HEK293 (cell line): ENCODE measurements at regions not wholly inside any gene's neighbourhood (a gene's known extent, or its start where the extent isn't known, plus 50 kb on each side); places are given as distances from the start of the nearest gene placed in this dataset.

ENCODE experiments used
- CTCF ChIA-PET: fragments of 350-600 bp; formaldehyde crosslinking; extraction: SDS; loops from one replicate; lab custom pipeline; 2021; ENCODE audit warnings: antibody characterized with exemption; lab: Yijun Ruan, JAX
- POLR2A ChIA-PET: fragments of 300-600 bp; formaldehyde crosslinking; extraction: SDS; loops from one replicate; lab custom pipeline; 2020; ENCODE audit warnings: antibody characterized with exemption, inconsistent platforms; lab: Yijun Ruan, JAX
- H3K27ac ChIP-seq: fragments of 200-500 bp; sonication (Bioruptor generic); 2 replicates; pipeline ENCODE4 v1.5.1; 2014; ENCODE audit warnings: low read depth, low read length, control low read depth, inconsistent platforms; ENCODE audit errors: extremely low read depth
- H3K36me3 ChIP-seq, 2 experiments: fragments of 200-500 bp in 1 of 2; sonication (Bioruptor generic) in 1 of 2; 1 replicate in 1 of 2; 2 replicates in 1 of 2; pipeline ENCODE4 v1.5.1; 2014 to 2017; ENCODE audit warnings: inconsistent platforms in 2 of 2, low read length in 2 of 2; ENCODE audit not compliant: control insufficient read depth in 2 of 2, insufficient read depth in 1 of 2
- H3K4me1 ChIP-seq: fragments of 200-500 bp; sonication (Bioruptor generic); 2 replicates; pipeline ENCODE4 v1.5.1; 2014; ENCODE audit warnings: mild to moderate bottlenecking, low read length, inconsistent platforms; ENCODE audit not compliant: control insufficient read depth, insufficient read depth
- H3K4me3 ChIP-seq: 2 replicates; pipeline ENCODE4 v1.5.1; 2011; ENCODE audit warnings: low read depth, mild to moderate bottlenecking, control low read depth, low read length, moderate library complexity
- H3K9me3 ChIP-seq: fragments of 200-500 bp; sonication (Bioruptor generic); 2 replicates; pipeline ENCODE4 v1.5.1; 2014; ENCODE audit warnings: low read depth, low read length, inconsistent platforms; ENCODE audit not compliant: control insufficient read depth, insufficient read depth
- FEZF1 ChIP-seq: fragments of 450-650 bp; formaldehyde crosslinking; IDR thresholded peaks from 2 replicates; pipeline ENCODE4 v1.5.1; 2016; ENCODE audit warnings: missing biosample characterization, missing genetic modification characterization
- KLF1 ChIP-seq: fragments of 450-650 bp; formaldehyde crosslinking; IDR thresholded peaks from 2 replicates; pipeline ENCODE4 v1.5.1; 2016; ENCODE audit warnings: missing biosample characterization, missing genetic modification characterization
- OSR2 ChIP-seq: fragments of 450-650 bp; formaldehyde crosslinking; IDR thresholded peaks from 2 replicates; pipeline ENCODE4 v1.5.1; 2016; ENCODE audit warnings: missing biosample characterization, missing genetic modification characterization
- SCRT1 ChIP-seq: fragments of 450-650 bp; formaldehyde crosslinking; IDR thresholded peaks from 2 replicates; pipeline ENCODE4 v1.5.1; 2016; ENCODE audit warnings: missing biosample characterization, missing genetic modification characterization, borderline replicate concordance
- YY2 ChIP-seq: fragments of 450-650 bp; formaldehyde crosslinking; IDR thresholded peaks from 2 replicates; pipeline ENCODE4 v1.5.1; 2016; ENCODE audit warnings: missing biosample characterization, missing genetic modification characterization
- ZBTB48 ChIP-seq: fragments of 450-650 bp; formaldehyde crosslinking; IDR thresholded peaks from 2 replicates; pipeline ENCODE4 v1.5.1; 2016; ENCODE audit warnings: missing biosample characterization, missing genetic modification characterization
- ZFHX2 ChIP-seq: fragments of 450-650 bp; formaldehyde crosslinking; conservative IDR thresholded peaks from 2 replicates; pipeline ENCODE4 v1.5.1; 2016; ENCODE audit warnings: missing biosample characterization, missing genetic modification characterization
- ZNF221 ChIP-seq: fragments of 450-650 bp; formaldehyde crosslinking; IDR thresholded peaks from 2 replicates; pipeline ENCODE4 v1.5.1; 2017; ENCODE audit warnings: missing biosample characterization, missing genetic modification characterization, borderline replicate concordance
- ZNF391 ChIP-seq: fragments of 450-650 bp; formaldehyde crosslinking; IDR thresholded peaks from 2 replicates; pipeline ENCODE4 v1.5.1; 2016; ENCODE audit warnings: low read depth, missing biosample characterization, missing genetic modification characterization, borderline replicate concordance
- ZNF423 ChIP-seq: fragments of 450-650 bp; formaldehyde crosslinking; IDR thresholded peaks from 2 replicates; pipeline ENCODE4 v1.5.1; 2016; ENCODE audit warnings: missing biosample characterization, missing genetic modification characterization
- ZNF529 ChIP-seq: fragments of 450-650 bp; formaldehyde crosslinking; IDR thresholded peaks from 2 replicates; pipeline ENCODE4 v1.5.1; 2017; ENCODE audit warnings: missing genetic modification characterization, missing biosample characterization; ENCODE audit not compliant: insufficient replicate concordance
- ZNF561 ChIP-seq: fragments of 450-650 bp; IDR thresholded peaks from 2 replicates; pipeline ENCODE4 v1.5.1; 2018; ENCODE audit warnings: missing biosample characterization, missing genetic modification characterization, borderline replicate concordance
- ZNF596 ChIP-seq: fragments of 450-650 bp; IDR thresholded peaks from 2 replicates; pipeline ENCODE4 v1.5.0; 2018; ENCODE audit warnings: missing biosample characterization, mild to moderate bottlenecking, missing genetic modification characterization, moderate library complexity
- ZNF624 ChIP-seq: fragments of 450-650 bp; formaldehyde crosslinking; IDR thresholded peaks from 2 replicates; pipeline ENCODE4 v1.5.1; 2017; ENCODE audit warnings: missing biosample characterization, missing genetic modification characterization
- ZNF792 ChIP-seq: fragments of 450-650 bp; formaldehyde crosslinking; IDR thresholded peaks from 2 replicates; pipeline ENCODE4 v1.5.1; 2016; ENCODE audit warnings: missing biosample characterization, missing genetic modification characterization
- ZSCAN16 ChIP-seq: fragments of 450-650 bp; formaldehyde crosslinking; IDR thresholded peaks from 2 replicates; pipeline ENCODE4 v1.5.1; 2016; ENCODE audit warnings: missing biosample characterization, missing genetic modification characterization
- TF ChIP-seq, protein P1 (sequence below): fragments of 450-650 bp; formaldehyde crosslinking; IDR thresholded peaks from 2 replicates; pipeline ENCODE4 v1.5.1; 2016; ENCODE audit warnings: missing biosample characterization, missing genetic modification characterization
- TF ChIP-seq, protein P2 (sequence below): fragments of 450-650 bp; formaldehyde crosslinking; IDR thresholded peaks from 2 replicates; pipeline ENCODE4 v1.5.0; 2017; ENCODE audit warnings: missing biosample characterization, missing genetic modification characterization, borderline replicate concordance
- TF ChIP-seq, protein P3 (sequence below): fragments of 450-650 bp; formaldehyde crosslinking; IDR thresholded peaks from 2 replicates; pipeline ENCODE4 v1.5.1; 2016; ENCODE audit warnings: missing biosample characterization, missing genetic modification characterization, low read depth

DNA sequence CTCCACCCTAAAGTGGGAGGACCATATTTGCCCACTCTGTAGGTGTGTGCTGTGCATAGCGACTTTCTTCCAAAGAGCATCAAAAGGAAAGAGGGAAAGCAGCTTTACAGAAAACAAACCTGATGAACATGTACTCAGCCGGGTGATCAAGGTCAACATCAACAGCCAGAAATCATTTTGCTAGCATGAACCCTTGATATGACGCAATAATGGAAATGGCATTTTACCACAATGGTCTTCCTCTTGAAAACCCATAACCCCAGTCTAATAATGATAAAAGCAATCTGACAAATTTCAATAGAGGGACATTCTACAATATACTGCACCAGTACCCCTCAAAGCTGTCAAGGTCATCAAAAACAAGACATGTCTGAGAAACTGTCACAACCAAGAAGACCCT, 350.2 kb downstream of the FBXO15 start:
- Histone ChIP-seq H3K27ac (no peak overlapping the region), H3K9me3 (no peaks in the 10 kb centered on the region), H3K4me1 (no peaks in the 10 kb centered on the region), H3K4me3 (no peak overlapping the region), H3K36me3 (no peaks in the 10 kb centered on the region)
- ChIA-PET CTCF (no interaction called here), POLR2A (no interaction called here)
- TF ChIP-seq ZNF624: no peak
- no peak for TF ChIP-seq KLF1 (tag by site-specific recombination)

DNA sequence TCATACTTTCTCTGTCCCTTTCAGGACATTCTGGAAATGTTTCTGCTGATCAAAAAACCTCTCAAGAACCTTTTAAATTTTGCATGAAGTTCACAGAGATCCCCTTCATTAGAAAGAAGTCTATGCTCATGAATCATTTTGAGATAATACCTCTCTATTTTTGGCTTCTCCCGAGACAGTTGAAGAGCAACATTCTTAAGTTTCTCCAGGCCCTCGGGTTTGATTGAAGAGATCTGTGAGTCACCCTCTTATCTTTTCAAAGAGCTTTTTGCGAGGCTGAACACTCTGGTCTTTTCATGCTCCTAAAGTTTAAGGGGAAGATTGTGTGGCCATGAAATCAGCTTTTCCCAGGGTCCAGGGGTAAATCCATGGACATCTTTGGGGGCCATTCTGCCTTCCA, 354.2 kb downstream of the FBXO15 start:
- Histone ChIP-seq H3K4me1 (no peaks in the 10 kb centered on the region), H3K9me3 (no peaks in the 10 kb centered on the region)
- TF ChIP-seq, protein P1, sequence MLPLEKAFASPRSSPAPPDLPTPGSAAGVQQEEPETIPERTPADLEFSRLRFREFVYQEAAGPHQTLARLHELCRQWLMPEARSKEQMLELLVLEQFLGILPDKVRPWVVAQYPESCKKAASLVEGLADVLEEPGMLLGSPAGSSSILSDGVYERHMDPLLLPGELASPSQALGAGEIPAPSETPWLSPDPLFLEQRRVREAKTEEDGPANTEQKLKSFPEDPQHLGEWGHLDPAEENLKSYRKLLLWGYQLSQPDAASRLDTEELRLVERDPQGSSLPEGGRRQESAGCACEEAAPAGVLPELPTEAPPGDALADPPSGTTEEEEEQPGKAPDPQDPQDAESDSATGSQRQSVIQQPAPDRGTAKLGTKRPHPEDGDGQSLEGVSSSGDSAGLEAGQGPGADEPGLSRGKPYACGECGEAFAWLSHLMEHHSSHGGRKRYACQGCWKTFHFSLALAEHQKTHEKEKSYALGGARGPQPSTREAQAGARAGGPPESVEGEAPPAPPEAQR (tag by site-specific recombination): no peak
- TF ChIP-seq OSR2 (tag by site-specific recombination) (no peak), ZNF561 (no peak), ZNF221 (tag by site-specific recombination) (no peak), ZNF391 (tag by site-specific recombination) (no peak), ZBTB48 (tag by site-specific recombination) (no peak), ZNF792 (tag by site-specific recombination) (no peak), ZFHX2 (tag by site-specific recombination) (no peak)
- TF ChIP-seq, protein P2, sequence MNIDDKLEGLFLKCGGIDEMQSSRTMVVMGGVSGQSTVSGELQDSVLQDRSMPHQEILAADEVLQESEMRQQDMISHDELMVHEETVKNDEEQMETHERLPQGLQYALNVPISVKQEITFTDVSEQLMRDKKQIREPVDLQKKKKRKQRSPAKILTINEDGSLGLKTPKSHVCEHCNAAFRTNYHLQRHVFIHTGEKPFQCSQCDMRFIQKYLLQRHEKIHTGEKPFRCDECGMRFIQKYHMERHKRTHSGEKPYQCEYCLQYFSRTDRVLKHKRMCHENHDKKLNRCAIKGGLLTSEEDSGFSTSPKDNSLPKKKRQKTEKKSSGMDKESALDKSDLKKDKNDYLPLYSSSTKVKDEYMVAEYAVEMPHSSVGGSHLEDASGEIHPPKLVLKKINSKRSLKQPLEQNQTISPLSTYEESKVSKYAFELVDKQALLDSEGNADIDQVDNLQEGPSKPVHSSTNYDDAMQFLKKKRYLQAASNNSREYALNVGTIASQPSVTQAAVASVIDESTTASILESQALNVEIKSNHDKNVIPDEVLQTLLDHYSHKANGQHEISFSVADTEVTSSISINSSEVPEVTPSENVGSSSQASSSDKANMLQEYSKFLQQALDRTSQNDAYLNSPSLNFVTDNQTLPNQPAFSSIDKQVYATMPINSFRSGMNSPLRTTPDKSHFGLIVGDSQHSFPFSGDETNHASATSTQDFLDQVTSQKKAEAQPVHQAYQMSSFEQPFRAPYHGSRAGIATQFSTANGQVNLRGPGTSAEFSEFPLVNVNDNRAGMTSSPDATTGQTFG: no peak
- TF ChIP-seq, all 188 proteins: peak for 0
- Histone ChIP-seq H3K4me3 (no peak overlapping the region), H3K36me3 (no peaks in the 10 kb centered on the region), H3K27ac (no peak overlapping the region)
- ChIA-PET POLR2A (no interaction called here), CTCF (no interaction called here)

DNA sequence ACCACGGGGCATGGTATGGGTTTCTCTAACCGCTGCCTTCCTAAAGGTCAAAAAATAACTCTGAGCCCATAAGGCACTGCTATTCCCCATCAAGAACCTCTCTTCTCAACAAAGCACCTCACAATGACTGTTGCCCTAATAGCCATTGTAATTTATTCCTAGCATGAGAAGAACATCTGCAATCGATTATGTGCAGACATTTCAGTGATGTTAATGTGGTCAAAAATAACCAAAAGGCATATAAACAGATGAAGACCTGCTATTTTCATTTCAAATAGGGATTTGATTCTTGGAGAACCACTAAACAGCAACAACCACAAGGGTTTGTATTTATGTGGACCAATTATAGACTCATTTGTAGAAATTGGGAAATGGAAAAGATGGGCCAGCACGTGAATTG, 356.6 kb downstream of the FBXO15 start:
- Histone ChIP-seq H3K36me3 (no peaks in the 10 kb centered on the region), H3K9me3 (no peaks in the 10 kb centered on the region), H3K4me3 (no peak overlapping the region), H3K27ac (no peak overlapping the region), H3K4me1 (no peaks in the 10 kb centered on the region)
- no peak for TF ChIP-seq ZSCAN16 (tag by site-specific recombination)
- ChIA-PET CTCF (no interaction called here), POLR2A (no interaction called here)

DNA sequence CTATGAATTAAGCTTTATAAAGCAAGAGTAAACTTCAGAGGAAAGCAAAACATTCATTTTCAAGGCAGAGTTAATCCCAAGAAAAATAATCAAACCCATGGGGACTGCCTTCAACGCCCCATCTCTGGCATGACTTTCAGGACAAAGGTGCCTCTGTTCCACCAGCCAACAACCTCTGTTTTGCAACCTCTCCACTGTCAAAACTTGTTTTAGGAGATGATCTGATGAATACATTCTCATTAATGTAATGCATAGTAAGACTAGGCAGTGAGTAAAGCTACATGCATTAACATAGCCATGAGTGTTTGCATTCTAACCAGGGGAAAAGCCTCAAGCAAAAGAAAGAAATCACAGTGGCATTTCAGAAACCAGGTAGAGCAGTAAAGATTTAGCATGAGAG, 357.0 kb downstream of the FBXO15 start:
- no peaks in the 10 kb centered on the region for H3K9me3 ChIP-seq
- POLR2A ChIA-PET: no interaction called here
- TF ChIP-seq, protein P3, sequence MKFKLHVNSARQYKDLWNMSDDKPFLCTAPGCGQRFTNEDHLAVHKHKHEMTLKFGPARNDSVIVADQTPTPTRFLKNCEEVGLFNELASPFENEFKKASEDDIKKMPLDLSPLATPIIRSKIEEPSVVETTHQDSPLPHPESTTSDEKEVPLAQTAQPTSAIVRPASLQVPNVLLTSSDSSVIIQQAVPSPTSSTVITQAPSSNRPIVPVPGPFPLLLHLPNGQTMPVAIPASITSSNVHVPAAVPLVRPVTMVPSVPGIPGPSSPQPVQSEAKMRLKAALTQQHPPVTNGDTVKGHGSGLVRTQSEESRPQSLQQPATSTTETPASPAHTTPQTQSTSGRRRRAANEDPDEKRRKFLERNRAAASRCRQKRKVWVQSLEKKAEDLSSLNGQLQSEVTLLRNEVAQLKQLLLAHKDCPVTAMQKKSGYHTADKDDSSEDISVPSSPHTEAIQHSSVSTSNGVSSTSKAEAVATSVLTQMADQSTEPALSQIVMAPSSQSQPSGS (tag by site-specific recombination): no peak
- TF ChIP-seq FEZF1 (tag by site-specific recombination) (no peak), ZNF423 (tag by site-specific recombination) (no peak), SCRT1 (tag by site-specific recombination) (no peak), ZNF596 (tag by site-specific recombination) (no peak), YY2 (no peak), ZNF529 (tag by site-specific recombination) (no peak)
- TF ChIP-seq, all 188 proteins: peak for 0
- Histone ChIP-seq H3K4me1 (no peaks in the 10 kb centered on the region), H3K36me3 (no peaks in the 10 kb centered on the region), H3K27ac (no peak overlapping the region), H3K4me3 (no peak overlapping the region)
- CTCF ChIA-PET: no interaction called here
